RWPE1 (cell line): ENCODE measurements at regions not wholly inside any gene's neighbourhood (a gene's known extent, or its start where the extent isn't known, plus 50 kb on each side); places are given as distances from the start of the nearest gene placed in this dataset.

Source experiments
- CTCF ChIA-PET: fragments of 350-600 bp; sonication (Branson Sonifier 250); formaldehyde crosslinking; extraction: SDS; loops from one replicate; lab custom pipeline; 2021; lab: Yijun Ruan, JAX
- POLR2A ChIA-PET: fragments of 400-600 bp; formaldehyde crosslinking; extraction: SDS; loops from one replicate; lab custom pipeline; 2020; ENCODE audit warnings: antibody characterized with exemption; ENCODE audit not compliant: low non-redundant PET; lab: Yijun Ruan, JAX
- DNase-seq: peaks from one replicate; pipeline ENCODE4 v3.0.0; 2012; ENCODE audit warnings: low spot score
- H3K27ac ChIP-seq: fragments of 450-650 bp; 2 replicates; pipeline ENCODE4 v1.5.1; 2017
- CTCF ChIP-seq: fragments of 450-650 bp; conservative IDR thresholded peaks from 2 replicates; pipeline ENCODE4 v1.5.1; 2017; ENCODE audit warnings: low read depth, mild to moderate bottlenecking

- no peak for TF ChIP-seq CTCF
- H3K27ac ChIP-seq: no peak overlapping the region
- DNase-seq: no peak
- CTCF ChIA-PET: no interaction called here
- POLR2A ChIA-PET: no interaction called here
These were observed 1569.3 kb downstream of the PCDH18 start for GRCh38 chr4:135963009-135963408.

GRCh38 chr4:135949931-135950330 is 1582.4 kb downstream of the PCDH18 start:
- no peak for TF ChIP-seq CTCF
- ChIA-PET POLR2A (no interaction called here), CTCF (no interaction called here)
- no peak for DNase-seq
- H3K27ac ChIP-seq: no peak overlapping the region

- POLR2A ChIA-PET: no interaction called here
- H3K27ac ChIP-seq: no peak overlapping the region
- CTCF ChIA-PET: no interaction called here
- TF ChIP-seq CTCF: no peak
- no peak for DNase-seq
These were observed 1583.5 kb downstream of the PCDH18 start for GRCh38 chr4:135948797-135949196.

GRCh38 chr4:135941671-135942070 is 1590.6 kb downstream of the PCDH18 start:
- ChIA-PET CTCF (no interaction called here), POLR2A (no interaction called here)
- DNase-seq: no peak
- no peak for TF ChIP-seq CTCF
- H3K27ac ChIP-seq: no peak overlapping the region

GRCh38 chr4:135934026-135934425 is 1598.3 kb downstream of the PCDH18 start:
- no peak for DNase-seq
- ChIA-PET POLR2A (no interaction called here), CTCF (interaction anchor here (0.6 kb wide), 1 partner anchor 18 kb away, joined by 3 read pairs; no protein-coding TSS in a partner anchor)
- TF ChIP-seq CTCF: no peak
- H3K27ac ChIP-seq: no peak overlapping the region

- CTCF ChIA-PET: no interaction called here
- no peak for DNase-seq
- POLR2A ChIA-PET: no interaction called here
- TF ChIP-seq CTCF: no peak
- no peak overlapping the region for H3K27ac ChIP-seq
These were observed 1604.6 kb downstream of the PCDH18 start for GRCh38 chr4:135927651-135928050.

- ChIA-PET POLR2A (no interaction called here), CTCF (no interaction called here)
- TF ChIP-seq CTCF: no peak
- no peak for DNase-seq
- no peak overlapping the region for H3K27ac ChIP-seq
These were observed 1611.2 kb downstream of the PCDH18 start for GRCh38 chr4:135921081-135921480.
